ENCODE measurements at regions not wholly inside any gene's neighbourhood (a gene's known extent, or its start where the extent isn't known, plus 50 kb on each side); places are given as distances from the start of the nearest gene placed in this dataset.

DNA sequence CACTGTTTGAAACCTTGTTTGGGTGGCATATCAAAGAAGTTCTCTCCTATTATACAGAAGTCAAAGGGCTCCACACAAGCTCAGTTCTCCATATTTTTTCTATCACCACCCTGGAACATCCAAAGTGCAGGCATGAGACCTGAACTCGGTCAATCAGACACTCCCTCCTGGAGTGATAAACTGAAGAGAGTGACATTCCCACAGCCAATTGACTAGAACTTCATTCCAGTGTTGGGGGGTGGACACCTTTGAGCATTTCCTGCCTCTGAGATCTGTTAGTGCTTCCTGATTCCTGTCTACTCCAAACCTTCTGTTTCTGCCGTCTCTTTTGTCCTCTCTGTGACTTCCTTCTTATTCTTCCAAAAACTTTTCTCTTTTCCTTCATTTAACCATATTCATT is 220.7 kb upstream of the NOX3 start:
- ChIA-PET CTCF (no interaction called here), POLR2A (no interaction called here)
- DNase-seq (ENCODE audit: low read depth, low spot score), result no peak
- TF ChIP-seq, protein P1, sequence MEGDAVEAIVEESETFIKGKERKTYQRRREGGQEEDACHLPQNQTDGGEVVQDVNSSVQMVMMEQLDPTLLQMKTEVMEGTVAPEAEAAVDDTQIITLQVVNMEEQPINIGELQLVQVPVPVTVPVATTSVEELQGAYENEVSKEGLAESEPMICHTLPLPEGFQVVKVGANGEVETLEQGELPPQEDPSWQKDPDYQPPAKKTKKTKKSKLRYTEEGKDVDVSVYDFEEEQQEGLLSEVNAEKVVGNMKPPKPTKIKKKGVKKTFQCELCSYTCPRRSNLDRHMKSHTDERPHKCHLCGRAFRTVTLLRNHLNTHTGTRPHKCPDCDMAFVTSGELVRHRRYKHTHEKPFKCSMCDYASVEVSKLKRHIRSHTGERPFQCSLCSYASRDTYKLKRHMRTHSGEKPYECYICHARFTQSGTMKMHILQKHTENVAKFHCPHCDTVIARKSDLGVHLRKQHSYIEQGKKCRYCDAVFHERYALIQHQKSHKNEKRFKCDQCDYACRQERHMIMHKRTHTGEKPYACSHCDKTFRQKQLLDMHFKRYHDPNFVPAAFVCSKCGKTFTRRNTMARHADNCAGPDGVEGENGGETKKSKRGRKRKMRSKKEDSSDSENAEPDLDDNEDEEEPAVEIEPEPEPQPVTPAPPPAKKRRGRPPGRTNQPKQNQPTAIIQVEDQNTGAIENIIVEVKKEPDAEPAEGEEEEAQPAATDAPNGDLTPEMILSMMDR (IDR thresholded peaks at IDR 0.05; ENCODE audit: insufficient read depth, low read length, missing control alignments), result no peak
- H3K4me3 ChIP-seq (ENCODE audit: low read depth, low read length), result no peak overlapping the region

DNA sequence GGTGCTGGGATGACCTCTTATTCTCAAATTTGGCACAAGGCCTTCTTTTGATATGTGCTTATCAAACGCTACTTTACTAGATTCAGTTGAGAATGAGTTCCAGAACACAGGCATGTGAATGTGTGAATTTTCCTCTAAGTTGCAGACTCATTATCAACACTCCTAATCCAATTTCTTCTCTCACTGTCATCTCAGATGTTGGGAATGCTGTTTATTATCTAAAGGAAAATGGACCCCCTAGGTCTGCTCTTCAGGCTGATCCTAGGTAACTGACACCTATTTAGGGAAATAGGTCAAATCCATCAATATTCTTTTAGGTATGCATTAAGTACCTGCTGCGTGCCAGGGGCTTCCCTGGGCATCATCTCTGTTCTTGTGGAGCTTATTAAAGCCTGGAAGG is 215.0 kb upstream of the NOX3 start:
- TF ChIP-seq, protein P1 (IDR thresholded peaks at IDR 0.05; ENCODE audit: insufficient read depth, low read length, missing control alignments), result no peak
- ChIA-PET CTCF (no interaction called here), POLR2A (no interaction called here)
- H3K4me3 ChIP-seq (ENCODE audit: low read depth, low read length), result no peak overlapping the region
- no peak for DNase-seq (ENCODE audit: low read depth, low spot score)

DNA sequence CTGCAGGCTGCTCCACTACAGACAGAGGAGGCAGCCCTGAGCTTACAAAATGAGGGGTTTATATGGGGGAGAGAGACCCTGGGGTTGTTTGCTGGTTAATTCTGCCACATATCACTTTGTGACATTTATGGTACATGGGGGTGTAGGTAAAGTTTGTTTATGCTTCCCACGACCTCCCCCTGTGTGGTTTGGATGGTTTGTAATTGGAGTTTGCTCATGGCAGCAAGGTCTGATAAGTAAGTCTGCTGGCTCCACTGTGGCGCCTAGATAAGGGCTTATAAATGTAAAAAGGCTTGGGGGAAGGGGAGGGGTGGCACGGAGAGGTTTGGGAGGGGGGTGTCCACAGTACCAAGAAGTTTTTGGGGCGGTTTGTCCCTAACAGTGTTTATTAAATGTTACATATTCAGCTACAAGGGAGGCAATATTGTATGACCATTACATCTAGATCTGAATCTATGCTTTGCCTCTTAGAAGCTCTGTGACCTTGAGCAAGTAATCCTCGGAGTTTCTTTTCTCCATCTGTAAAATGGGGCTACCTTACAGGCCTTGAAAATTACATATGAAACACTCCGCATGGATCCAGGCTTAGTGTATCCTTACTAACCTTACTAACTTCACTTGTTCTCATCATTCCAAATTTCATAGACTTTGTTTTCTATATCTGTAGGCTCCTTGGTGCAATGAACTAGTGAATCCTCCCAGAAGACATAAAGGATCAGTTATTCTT is 204.8 kb upstream of the NOX3 start:
- no peak for DNase-seq (ENCODE audit: low read depth, low spot score)
- ChIA-PET CTCF (interaction anchor here (0.9 kb wide), 1 partner anchor 66 kb away, joined by 3 read pairs; no protein-coding TSS in a partner anchor), POLR2A (no interaction called here)
- TF ChIP-seq, protein P1 (IDR thresholded peaks at IDR 0.05; ENCODE audit: insufficient read depth, low read length, missing control alignments), result no peak
- no peak overlapping the region for H3K4me3 ChIP-seq (ENCODE audit: low read depth, low read length)

DNA sequence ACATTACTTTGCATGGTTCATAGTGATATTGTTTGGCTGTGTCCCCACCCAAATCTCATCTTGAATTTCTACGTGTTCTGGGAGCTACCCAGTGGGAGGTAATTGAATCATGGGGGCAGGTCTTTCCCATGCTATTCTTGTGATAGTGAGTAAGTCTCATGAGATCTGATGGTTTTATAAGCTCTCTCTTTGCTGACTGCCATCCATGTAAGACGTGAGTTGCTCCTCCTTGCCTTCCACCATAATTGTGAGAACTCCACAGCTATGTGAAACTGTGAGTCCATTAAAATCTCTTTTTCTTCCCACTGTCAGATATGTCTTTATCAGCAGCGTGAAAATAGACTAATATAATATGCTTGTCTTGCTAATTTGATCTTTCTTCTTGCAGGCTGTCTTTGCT is 200.4 kb upstream of the NOX3 start:
- ChIA-PET CTCF (no interaction called here), POLR2A (no interaction called here)
- no peak for DNase-seq (ENCODE audit: low read depth, low spot score)
- TF ChIP-seq, protein P1 (IDR thresholded peaks at IDR 0.05; ENCODE audit: insufficient read depth, low read length, missing control alignments), result no peak
- H3K4me3 ChIP-seq (ENCODE audit: low read depth, low read length), result no peak overlapping the region

DNA sequence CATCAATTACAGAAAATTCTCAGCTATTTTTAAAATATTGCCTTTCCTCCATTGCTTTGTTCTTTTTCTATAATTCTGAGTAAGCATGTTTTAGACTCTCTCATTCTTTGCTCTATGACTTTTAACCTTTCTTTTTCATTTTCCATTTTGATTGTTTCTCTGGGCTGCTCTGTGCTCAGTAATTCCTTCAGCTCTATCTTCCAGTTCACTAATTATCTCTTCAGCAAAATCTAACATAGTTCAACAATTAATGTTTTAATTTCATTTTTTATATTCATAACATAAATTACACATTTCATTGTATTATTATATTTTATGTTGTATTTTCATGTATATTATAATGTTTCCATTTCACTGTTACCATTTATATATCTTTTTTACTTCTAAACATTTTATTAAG is 198.8 kb upstream of the NOX3 start:
- CTCF ChIA-PET, result no interaction called here
- POLR2A ChIA-PET, result no interaction called here
- H3K4me3 ChIP-seq (ENCODE audit: low read depth, low read length), result no peak overlapping the region
- DNase-seq (ENCODE audit: low read depth, low spot score), result no peak
- TF ChIP-seq, protein P1 (IDR thresholded peaks at IDR 0.05; ENCODE audit: insufficient read depth, low read length, missing control alignments), result no peak

DNA sequence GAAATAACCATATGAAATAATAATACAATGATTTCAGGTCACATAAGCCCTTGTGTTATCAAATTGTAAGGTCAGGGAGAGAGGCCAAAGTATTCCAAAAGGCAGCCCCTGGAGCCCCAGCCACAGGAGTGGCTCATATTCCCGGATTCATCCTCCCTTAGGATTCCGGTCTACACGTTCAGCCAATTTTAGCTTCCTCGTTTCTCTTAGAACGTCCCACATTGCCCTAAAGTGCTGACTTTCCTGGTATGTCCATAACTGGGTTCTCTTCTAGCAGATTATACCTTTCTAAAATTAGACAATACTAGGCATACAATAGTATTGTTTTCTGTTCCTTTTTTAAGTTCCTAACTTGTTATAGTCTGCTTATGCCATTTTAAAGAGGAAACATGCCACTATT is 192.7 kb upstream of the NOX3 start:
- ChIA-PET POLR2A (no interaction called here), CTCF (interaction anchor here (0.7 kb wide), 1 partner anchor 307 kb away, joined by 3 read pairs; no protein-coding TSS in a partner anchor)
- no peak for DNase-seq (ENCODE audit: low read depth, low spot score)
- no peak overlapping the region for H3K4me3 ChIP-seq (ENCODE audit: low read depth, low read length)
- TF ChIP-seq, protein P1 (IDR thresholded peaks at IDR 0.05; ENCODE audit: insufficient read depth, low read length, missing control alignments), result no peak
